Hepatocyte (in vitro differentiated cells): ENCODE measurements at regions not wholly inside any gene's neighbourhood (a gene's known extent, or its start where the extent isn't known, plus 50 kb on each side); places are given as distances from the start of the nearest gene placed in this dataset.
"Not testable (repeated sequence)": the region's sequence is repeated elsewhere in the genome, so short reads cannot be mapped to it uniquely, and the experiment has no call there.

Experiments
- DNase-seq: peaks from one replicate; pipeline ENCODE4 v3.0.0-alpha.2; 2016; ENCODE audit warnings: low spot score
- H2AFZ ChIP-seq: fragments of 200-600 bp; sonication (generic); 2 replicates; pipeline ENCODE4 v1.6.0; 2016; ENCODE audit warnings: antibody characterized with exemption, mild to moderate bottlenecking
- H3K27ac ChIP-seq: fragments of 200-600 bp; sonication (generic); 2 replicates; pipeline ENCODE4 v1.5.1; 2016; ENCODE audit warnings: mild to moderate bottlenecking
- H3K27me3 ChIP-seq: fragments of 200-600 bp; sonication (generic); 2 replicates; pipeline ENCODE4 v1.6.1; 2016
- H3K36me3 ChIP-seq: fragments of 200-600 bp; sonication (generic); replicated peaks from 2 replicates; pipeline ENCODE4 v1.5.1; 2016; ENCODE audit warnings: low read depth; ENCODE audit not compliant: insufficient read depth
- H3K4me1 ChIP-seq: fragments of 200-600 bp; sonication (generic); 2 replicates; pipeline ENCODE4 v1.5.1; 2016; ENCODE audit warnings: mild to moderate bottlenecking, moderate library complexity; ENCODE audit not compliant: insufficient read depth
- H3K4me2 ChIP-seq: fragments of 200-600 bp; sonication (generic); 2 replicates; pipeline ENCODE4 v1.6.0; 2016
- H3K4me3 ChIP-seq: fragments of 200-600 bp; sonication (generic); 2 replicates; pipeline ENCODE4 v1.5.1; 2016; ENCODE audit warnings: mild to moderate bottlenecking
- H3K79me2 ChIP-seq: fragments of 200-600 bp; sonication (generic); 2 replicates; pipeline ENCODE4 v1.6.0; 2017; ENCODE audit warnings: mild to moderate bottlenecking
- H3K9me2 ChIP-seq: fragments of 200-600 bp; sonication (generic); replicated peaks from 2 replicates; pipeline ENCODE4 v1.6.0; 2017; ENCODE audit warnings: mild to moderate bottlenecking; ENCODE audit not compliant: insufficient read depth
- H3K9me3 ChIP-seq: fragments of 200-600 bp; sonication (generic); 2 replicates; pipeline ENCODE4 v1.5.1; 2016; ENCODE audit warnings: low read depth, mild to moderate bottlenecking
- H4K20me1 ChIP-seq: fragments of 200-600 bp; sonication (generic); 2 replicates; pipeline ENCODE4 v1.6.0; 2016; ENCODE audit warnings: mild to moderate bottlenecking; ENCODE audit not compliant: insufficient read depth, poor library complexity, severe bottlenecking
- EZH2 ChIP-seq: fragments of 200-600 bp; sonication (generic); IDR thresholded peaks from 2 replicates; pipeline ENCODE4 v1.6.1; 2016; ENCODE audit warnings: antibody characterized with exemption, mild to moderate bottlenecking, borderline replicate concordance
- EZH2phosphoT487 ChIP-seq: fragments of 200-600 bp; sonication (generic); IDR thresholded peaks from one replicate; pipeline ENCODE4 v1.6.1; 2018; ENCODE audit warnings: antibody characterized with exemption, mild to moderate bottlenecking, low read depth, moderate library complexity; ENCODE audit not compliant: unreplicated experiment, severe bottlenecking
- WGBS: methylation state at CpG from one replicate; pipeline ENCODE4 v1.1.6; 2016; ENCODE audit warnings: low lambda C conversion rate; ENCODE audit errors: missing lambda C conversion rate; 5-methylcytosine and 5-hydroxymethylcytosine counted together
- TF ChIP-seq, protein P1 (sequence below): fragments of 200-600 bp; sonication (generic); IDR thresholded peaks from 2 replicates; pipeline ENCODE4 v1.5.1; 2016; ENCODE audit warnings: antibody characterized with exemption, mild to moderate bottlenecking; ENCODE audit not compliant: poor library complexity

DNA sequence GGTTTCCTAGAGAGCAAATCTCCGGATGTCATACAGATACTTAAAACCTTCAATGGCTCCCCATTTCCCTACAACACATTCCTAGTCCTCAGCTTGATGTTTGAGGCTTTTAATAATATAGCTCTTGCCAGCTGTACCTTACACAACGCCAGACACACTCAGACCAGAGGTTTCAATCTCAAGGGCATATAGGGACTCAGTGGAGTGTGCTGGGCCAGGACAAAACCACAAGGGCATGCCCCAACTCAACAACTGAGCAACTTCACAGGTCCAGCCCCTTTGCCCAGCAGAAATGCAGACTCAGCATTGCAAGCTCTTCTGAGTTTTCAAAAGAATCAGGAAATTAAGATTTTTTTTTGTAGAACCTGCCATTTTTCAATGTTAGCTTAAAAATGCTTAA lies 235.5 kb downstream of the NPIPA8 start:
- H3K9me2 ChIP-seq, H3K9me3 ChIP-seq, H4K20me1 ChIP-seq, H2AFZ ChIP-seq, H3K27me3 ChIP-seq, H3K4me1 ChIP-seq, H3K36me3 ChIP-seq, H3K4me3 ChIP-seq, H3K79me2 ChIP-seq, H3K27ac ChIP-seq, DNase-seq, H3K4me2 ChIP-seq: not testable (repeated sequence)
- WGBS, result no CpG with 5 or more reads among the region's 2 CpGs

DNA sequence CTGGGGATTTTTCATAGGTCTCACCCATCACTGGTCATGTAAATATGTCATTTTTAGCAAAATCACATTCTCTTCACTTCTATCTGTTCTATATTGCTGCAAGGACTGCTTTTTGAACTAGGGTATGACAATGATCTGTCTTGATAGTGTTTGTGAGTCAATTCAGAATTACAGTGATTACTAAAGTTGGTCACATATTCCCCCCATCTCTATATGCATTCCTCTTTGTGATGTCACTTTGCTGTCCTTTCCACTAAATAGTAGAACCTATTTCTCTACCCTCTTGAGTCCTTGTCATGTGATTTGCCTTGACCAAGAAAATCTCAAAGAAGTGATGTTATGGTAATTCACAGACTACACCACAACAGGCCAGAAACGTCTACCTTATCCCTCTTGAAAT lies 243.9 kb downstream of the NPIPA8 start:
- DNase-seq, H3K36me3 ChIP-seq, H3K4me2 ChIP-seq, H3K4me1 ChIP-seq, H3K9me2 ChIP-seq, H3K79me2 ChIP-seq, H3K27me3 ChIP-seq, H2AFZ ChIP-seq, H4K20me1 ChIP-seq, H3K27ac ChIP-seq, H3K9me3 ChIP-seq, H3K4me3 ChIP-seq: not testable (repeated sequence)
- 53% methylated on average over 1 of the region's 1 CpG for WGBS

DNA sequence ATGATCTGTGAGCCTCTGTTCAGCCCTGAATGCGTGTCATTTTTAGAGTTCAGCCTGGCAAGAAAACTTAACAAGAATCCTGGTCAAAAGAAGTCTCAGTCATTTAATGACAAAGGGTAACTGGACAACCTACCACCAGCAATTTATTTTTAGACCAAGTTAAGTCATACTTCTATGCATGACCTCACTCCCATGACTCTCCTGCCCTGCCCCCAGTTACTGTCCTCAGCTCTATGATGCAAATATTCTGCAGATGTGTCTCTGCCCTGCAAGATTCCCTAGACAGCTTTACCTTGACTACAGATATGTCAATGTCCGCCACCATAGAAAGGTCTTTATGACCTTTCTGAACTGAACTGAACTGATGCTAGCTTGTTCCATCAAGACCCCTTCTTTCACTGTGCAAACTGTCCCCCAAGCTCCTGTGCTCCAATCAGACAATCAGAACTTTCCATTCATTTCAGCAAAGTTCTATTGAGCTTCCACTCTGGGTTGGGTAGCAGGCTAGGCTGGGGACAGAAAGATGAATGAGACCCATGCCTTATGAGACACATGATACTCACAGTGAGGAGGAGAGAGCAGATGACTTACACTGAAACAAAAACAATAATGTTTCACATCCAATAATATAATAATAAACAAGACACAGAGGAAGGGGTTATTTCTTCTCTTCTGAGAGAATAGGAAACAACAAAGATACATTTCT lies 255.7 kb downstream of the NPIPA8 start:
- DNase-seq, H3K9me2 ChIP-seq, H3K27me3 ChIP-seq, H4K20me1 ChIP-seq, H3K27ac ChIP-seq, H3K4me1 ChIP-seq, H3K9me3 ChIP-seq, H3K79me2 ChIP-seq, H3K36me3 ChIP-seq, H2AFZ ChIP-seq, H3K4me3 ChIP-seq, H3K4me2 ChIP-seq: not testable (repeated sequence)
- 90% methylated on average over 2 of the region's 2 CpGs for WGBS

DNA sequence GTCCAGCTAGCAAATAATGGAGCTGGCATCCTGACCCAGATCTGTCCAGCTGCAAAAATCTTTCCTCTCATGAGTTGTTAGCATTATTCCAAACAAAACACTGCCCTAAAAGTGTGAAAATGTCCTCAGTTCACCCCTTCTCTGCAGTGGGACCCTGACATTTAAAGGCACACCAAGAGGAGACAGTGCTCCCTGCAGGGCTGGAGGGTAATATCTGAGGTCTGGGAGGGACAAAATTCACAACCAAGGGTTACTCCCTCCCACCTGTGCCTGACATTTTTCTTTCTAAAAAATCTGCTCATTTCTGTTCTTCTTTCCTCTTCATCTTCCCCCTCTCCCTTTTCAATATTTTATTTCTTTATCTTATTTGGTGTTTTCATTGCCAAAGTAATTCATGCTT lies 258.6 kb downstream of the NPIPA8 start:
- H3K4me2 ChIP-seq, H3K4me3 ChIP-seq, H2AFZ ChIP-seq, H4K20me1 ChIP-seq, H3K79me2 ChIP-seq, H3K27me3 ChIP-seq, H3K9me3 ChIP-seq, H3K27ac ChIP-seq, H3K4me1 ChIP-seq, DNase-seq, H3K9me2 ChIP-seq, H3K36me3 ChIP-seq: not testable (repeated sequence)

DNA sequence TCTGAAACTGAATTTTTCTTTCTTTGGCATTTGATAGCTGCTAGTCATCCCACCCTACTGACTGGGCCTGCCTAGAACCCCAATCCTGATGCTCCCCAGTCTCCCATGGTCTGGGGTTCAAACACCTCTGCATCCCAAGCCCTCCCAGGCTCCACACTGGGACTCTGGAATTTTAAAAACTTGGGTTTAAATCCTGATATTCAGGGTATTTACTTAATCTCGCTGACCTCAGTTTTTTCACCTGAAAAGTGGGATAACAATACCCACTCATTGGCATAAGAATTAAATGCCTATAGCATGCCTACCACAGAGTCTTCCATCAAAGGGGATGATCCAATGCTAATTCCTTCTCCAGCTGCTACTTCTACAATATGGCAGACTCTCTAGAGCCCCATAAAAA lies 264.4 kb downstream of the NPIPA8 start:
- 64% methylated on average over 1 of the region's 1 CpG for WGBS
- H3K4me2 ChIP-seq, result no peak overlapping the region
- no peaks in the 10 kb centered on the region for H3K36me3 ChIP-seq

More for the DNA sequence above, 264.4 kb downstream of the NPIPA8 start:
- TF ChIP-seq EZH2phosphoT487, result no peak
- TF ChIP-seq, protein P1, sequence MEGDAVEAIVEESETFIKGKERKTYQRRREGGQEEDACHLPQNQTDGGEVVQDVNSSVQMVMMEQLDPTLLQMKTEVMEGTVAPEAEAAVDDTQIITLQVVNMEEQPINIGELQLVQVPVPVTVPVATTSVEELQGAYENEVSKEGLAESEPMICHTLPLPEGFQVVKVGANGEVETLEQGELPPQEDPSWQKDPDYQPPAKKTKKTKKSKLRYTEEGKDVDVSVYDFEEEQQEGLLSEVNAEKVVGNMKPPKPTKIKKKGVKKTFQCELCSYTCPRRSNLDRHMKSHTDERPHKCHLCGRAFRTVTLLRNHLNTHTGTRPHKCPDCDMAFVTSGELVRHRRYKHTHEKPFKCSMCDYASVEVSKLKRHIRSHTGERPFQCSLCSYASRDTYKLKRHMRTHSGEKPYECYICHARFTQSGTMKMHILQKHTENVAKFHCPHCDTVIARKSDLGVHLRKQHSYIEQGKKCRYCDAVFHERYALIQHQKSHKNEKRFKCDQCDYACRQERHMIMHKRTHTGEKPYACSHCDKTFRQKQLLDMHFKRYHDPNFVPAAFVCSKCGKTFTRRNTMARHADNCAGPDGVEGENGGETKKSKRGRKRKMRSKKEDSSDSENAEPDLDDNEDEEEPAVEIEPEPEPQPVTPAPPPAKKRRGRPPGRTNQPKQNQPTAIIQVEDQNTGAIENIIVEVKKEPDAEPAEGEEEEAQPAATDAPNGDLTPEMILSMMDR, result no peak
- TF ChIP-seq EZH2, result no peak
- Histone ChIP-seq H3K79me2 (no peaks in the 10 kb centered on the region), H3K27me3 (peaks cover 7% of the 10 kb centered on the region), H3K4me1 (no peaks in the 10 kb centered on the region), H3K9me2 (no peaks in the 10 kb centered on the region), H2AFZ (no peak overlapping the region), H3K27ac (no peak overlapping the region), H3K4me3 (no peak overlapping the region), H4K20me1 (no peaks in the 10 kb centered on the region), H3K9me3 (no peaks in the 10 kb centered on the region)
- DNase-seq, result no peak
